HL-60 (cell line): ENCODE measurements at regions not wholly inside any gene's neighbourhood (a gene's known extent, or its start where the extent isn't known, plus 50 kb on each side); places are given as distances from the start of the nearest gene placed in this dataset.
A peak's percentile ranks its signal among the peaks of the same experiment; 100 is the strongest.

ENCODE experiments used
- DNase-seq, 2 experiments: peaks; one replicate each; pipeline ENCODE4 v3.0.0-alpha.2; 2010 to 2020; ENCODE audit warnings: low read depth in 1 of 2, low spot score in 1 of 2
- H3K27ac ChIP-seq: fragments of 250-450 bp; sonication (Bioruptor Pico); replicated peaks from 2 replicates; pipeline ENCODE4 v1.5.1; 2020; ENCODE audit warnings: mild to moderate bottlenecking, moderate library complexity
- H3K27me3 ChIP-seq: fragments of 250-450 bp; sonication (Bioruptor Pico); 2 replicates; pipeline ENCODE4 v1.5.1; 2021; ENCODE audit warnings: mild to moderate bottlenecking, moderate library complexity; ENCODE audit not compliant: insufficient read depth, poor library complexity, severe bottlenecking
- H3K4me3 ChIP-seq: replicated peaks from 2 replicates; pipeline ENCODE4 v1.5.1; 2011; ENCODE audit warnings: mild to moderate bottlenecking, control low read depth, low read length; ENCODE audit not compliant: insufficient read depth
- GABPA ChIP-seq: IDR thresholded peaks from 2 replicates; pipeline ENCODE4 v1.6.1; 2012; ENCODE audit warnings: low read depth
- POLR2AphosphoS5 ChIP-seq: IDR thresholded peaks from 2 replicates; pipeline ENCODE4 v1.6.1; 2012; ENCODE audit warnings: low read depth
- SPI1 ChIP-seq: IDR thresholded peaks from 2 replicates; pipeline ENCODE4 v1.6.1; 2012; ENCODE audit warnings: low read depth, mild to moderate bottlenecking, borderline replicate concordance
- TF ChIP-seq, protein P1 (sequence below): IDR thresholded peaks from 2 replicates; pipeline ENCODE4 v1.6.1; 2012; ENCODE audit warnings: low read depth; ENCODE audit not compliant: insufficient replicate concordance
- TF ChIP-seq, protein P2 (sequence below): IDR thresholded peaks from one replicate; pipeline ENCODE4 v1.5.1; 2011; ENCODE audit warnings: low read length, control low read depth, inconsistent platforms; ENCODE audit not compliant: insufficient read depth

DNA sequence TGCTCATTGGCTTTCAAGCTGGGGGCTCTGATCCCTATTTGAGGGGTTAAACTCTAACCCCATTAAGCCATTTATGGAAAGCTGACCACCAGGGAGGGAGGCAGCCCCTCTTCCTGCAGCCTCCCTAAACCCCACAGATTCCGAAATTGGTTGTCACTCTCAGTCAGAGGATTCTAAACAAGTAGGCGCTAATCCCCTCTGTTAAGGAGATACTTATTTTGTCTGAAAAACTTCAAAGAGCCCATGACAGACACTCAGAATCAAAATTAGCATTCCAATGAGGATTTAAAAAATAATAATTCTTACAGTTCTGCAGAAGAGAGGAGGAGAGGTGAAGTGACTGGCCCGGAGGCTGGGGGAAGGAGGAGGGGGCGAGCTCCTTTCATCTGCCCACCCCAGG lies 69.7 kb upstream of the LMO1 start:
- TF ChIP-seq POLR2AphosphoS5 (no peak), SPI1 (no peak), GABPA (no peak)
- TF ChIP-seq, protein P1, sequence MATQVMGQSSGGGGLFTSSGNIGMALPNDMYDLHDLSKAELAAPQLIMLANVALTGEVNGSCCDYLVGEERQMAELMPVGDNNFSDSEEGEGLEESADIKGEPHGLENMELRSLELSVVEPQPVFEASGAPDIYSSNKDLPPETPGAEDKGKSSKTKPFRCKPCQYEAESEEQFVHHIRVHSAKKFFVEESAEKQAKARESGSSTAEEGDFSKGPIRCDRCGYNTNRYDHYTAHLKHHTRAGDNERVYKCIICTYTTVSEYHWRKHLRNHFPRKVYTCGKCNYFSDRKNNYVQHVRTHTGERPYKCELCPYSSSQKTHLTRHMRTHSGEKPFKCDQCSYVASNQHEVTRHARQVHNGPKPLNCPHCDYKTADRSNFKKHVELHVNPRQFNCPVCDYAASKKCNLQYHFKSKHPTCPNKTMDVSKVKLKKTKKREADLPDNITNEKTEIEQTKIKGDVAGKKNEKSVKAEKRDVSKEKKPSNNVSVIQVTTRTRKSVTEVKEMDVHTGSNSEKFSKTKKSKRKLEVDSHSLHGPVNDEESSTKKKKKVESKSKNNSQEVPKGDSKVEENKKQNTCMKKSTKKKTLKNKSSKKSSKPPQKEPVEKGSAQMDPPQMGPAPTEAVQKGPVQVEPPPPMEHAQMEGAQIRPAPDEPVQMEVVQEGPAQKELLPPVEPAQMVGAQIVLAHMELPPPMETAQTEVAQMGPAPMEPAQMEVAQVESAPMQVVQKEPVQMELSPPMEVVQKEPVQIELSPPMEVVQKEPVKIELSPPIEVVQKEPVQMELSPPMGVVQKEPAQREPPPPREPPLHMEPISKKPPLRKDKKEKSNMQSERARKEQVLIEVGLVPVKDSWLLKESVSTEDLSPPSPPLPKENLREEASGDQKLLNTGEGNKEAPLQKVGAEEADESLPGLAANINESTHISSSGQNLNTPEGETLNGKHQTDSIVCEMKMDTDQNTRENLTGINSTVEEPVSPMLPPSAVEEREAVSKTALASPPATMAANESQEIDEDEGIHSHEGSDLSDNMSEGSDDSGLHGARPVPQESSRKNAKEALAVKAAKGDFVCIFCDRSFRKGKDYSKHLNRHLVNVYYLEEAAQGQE: no peak
- TF ChIP-seq, protein P2, sequence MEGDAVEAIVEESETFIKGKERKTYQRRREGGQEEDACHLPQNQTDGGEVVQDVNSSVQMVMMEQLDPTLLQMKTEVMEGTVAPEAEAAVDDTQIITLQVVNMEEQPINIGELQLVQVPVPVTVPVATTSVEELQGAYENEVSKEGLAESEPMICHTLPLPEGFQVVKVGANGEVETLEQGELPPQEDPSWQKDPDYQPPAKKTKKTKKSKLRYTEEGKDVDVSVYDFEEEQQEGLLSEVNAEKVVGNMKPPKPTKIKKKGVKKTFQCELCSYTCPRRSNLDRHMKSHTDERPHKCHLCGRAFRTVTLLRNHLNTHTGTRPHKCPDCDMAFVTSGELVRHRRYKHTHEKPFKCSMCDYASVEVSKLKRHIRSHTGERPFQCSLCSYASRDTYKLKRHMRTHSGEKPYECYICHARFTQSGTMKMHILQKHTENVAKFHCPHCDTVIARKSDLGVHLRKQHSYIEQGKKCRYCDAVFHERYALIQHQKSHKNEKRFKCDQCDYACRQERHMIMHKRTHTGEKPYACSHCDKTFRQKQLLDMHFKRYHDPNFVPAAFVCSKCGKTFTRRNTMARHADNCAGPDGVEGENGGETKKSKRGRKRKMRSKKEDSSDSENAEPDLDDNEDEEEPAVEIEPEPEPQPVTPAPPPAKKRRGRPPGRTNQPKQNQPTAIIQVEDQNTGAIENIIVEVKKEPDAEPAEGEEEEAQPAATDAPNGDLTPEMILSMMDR: no peak
- Histone ChIP-seq H3K4me3 (no peak overlapping the region), H3K27me3 (no peaks in the 10 kb centered on the region), H3K27ac (no peak overlapping the region)
- no peak for DNase-seq

DNA sequence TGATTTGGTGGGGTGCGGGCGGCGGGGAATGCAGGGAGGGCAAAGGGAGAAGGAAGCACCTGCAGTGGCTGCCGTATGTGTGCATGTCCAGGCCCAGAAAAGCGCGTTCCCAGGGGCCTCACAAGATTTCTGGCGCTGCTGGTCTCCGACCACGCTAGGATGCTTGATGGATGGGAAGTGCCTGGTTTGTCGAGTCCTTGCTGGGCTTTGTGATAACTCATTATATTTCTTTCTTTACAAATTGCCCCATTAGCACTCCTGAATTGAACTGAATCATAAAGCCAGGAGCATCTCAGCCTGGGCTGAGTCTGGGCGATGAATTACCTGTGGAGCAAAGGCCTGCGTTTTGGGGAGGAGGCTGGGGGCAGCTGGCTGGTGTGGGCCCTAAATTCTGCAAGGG lies 69.2 kb upstream of the LMO1 start:
- H3K27ac ChIP-seq: no peak overlapping the region
- TF ChIP-seq POLR2AphosphoS5 (no peak), GABPA (no peak), SPI1 (no peak)
- TF ChIP-seq, protein P1: no peak
- TF ChIP-seq, protein P2: no peak
- H3K4me3 ChIP-seq: no peak overlapping the region
- DNase-seq: no peak
- no peaks in the 10 kb centered on the region for H3K27me3 ChIP-seq

DNA sequence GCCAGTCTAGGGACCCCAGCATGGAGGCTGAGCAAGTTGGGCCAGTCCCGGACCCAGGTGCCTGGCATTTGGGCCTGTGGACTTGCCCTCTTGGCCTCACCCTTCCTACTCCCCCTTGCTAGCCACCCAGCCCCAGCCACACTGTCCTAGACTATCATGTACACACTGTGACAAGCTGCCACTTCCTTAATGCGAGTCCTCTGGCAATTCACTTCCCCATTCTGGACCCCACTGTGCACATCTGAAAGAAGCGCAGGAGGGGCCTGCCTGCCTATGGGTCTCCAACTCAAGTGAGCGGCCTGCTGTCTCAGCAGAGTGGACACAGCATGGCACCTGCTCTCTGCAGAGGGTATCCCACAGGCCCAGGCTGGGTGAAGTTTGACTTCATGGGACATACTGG lies 68.5 kb upstream of the LMO1 start:
- no peak overlapping the region for H3K4me3 ChIP-seq
- DNase-seq: peak in 1 of 2 experiments; percentile 57
- TF ChIP-seq, protein P1: no peak
- peak; percentile 99 for TF ChIP-seq SPI1
- no peaks in the 10 kb centered on the region for H3K27me3 ChIP-seq
- no peak overlapping the region for H3K27ac ChIP-seq

DNA sequence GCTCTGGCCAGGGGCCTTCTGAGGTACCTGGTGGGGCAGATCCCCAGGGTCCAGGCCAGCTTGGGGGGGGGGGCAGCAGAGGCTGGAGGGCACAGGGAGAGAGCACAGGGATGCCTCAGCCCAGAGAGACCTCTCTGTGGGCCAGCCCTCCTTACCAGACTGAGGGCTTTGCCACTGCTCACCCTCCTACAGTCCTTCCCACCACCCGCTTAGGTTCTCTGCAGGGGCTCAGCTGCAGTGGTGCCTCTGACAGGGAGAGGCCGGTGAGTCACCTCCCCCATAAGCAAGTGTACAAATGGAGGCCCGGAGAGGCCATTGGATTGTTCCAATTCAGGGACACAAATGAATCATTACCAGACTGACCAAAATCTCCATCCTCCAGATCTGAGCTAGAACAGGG lies 68.1 kb upstream of the LMO1 start:
- no peak overlapping the region for H3K27ac ChIP-seq
- no peak for DNase-seq
- no peak overlapping the region for H3K4me3 ChIP-seq
- H3K27me3 ChIP-seq: no peaks in the 10 kb centered on the region
- TF ChIP-seq, protein P1: no peak
- TF ChIP-seq POLR2AphosphoS5 (no peak), SPI1 (no peak), GABPA (no peak)
- TF ChIP-seq, protein P2: no peak
